Mucosa of descending colon (tissue), 3 donors: ENCODE measurements at regions not wholly inside any gene's neighbourhood (a gene's known extent, or its start where the extent isn't known, plus 50 kb on each side); places are given as distances from the start of the nearest gene placed in this dataset.
"Not testable (repeated sequence)": the region's sequence is repeated elsewhere in the genome, so short reads cannot be mapped to it uniquely, and the experiment has no call there.

ENCODE experiments used
- ATAC-seq: fragments of 200-7000 bp; cut with Tn5 transposase; one replicate; pipeline ENCODE4 v1.9.1; 2020; ENCODE audit warnings: mild to moderate bottlenecking, moderate library complexity
- DNase-seq, 3 donors: peaks; one replicate each; pipeline ENCODE4 v3.0.0-alpha.2; 2020
- H3K36me3 ChIP-seq: fragments of 200-600 bp; one replicate; pipeline ENCODE4 v1.8.0; 2021; ENCODE audit warnings: low read depth, mild to moderate bottlenecking
- H3K4me1 ChIP-seq: fragments of 200-600 bp; one replicate; pipeline ENCODE4 v1.8.0; 2021; ENCODE audit warnings: low read depth, mild to moderate bottlenecking
- H3K4me3 ChIP-seq: fragments of 200-600 bp; one replicate; pipeline ENCODE4 v1.8.0; 2021; ENCODE audit warnings: mild to moderate bottlenecking
- H3K9me3 ChIP-seq: fragments of 200-600 bp; one replicate; pipeline ENCODE4 v1.8.0; 2021; ENCODE audit warnings: mild to moderate bottlenecking
- CTCF ChIP-seq: fragments of 200-600 bp; IDR thresholded peaks from one replicate; pipeline ENCODE4 v1.8.0; 2022; ENCODE audit warnings: antibody characterized with exemption, mild to moderate bottlenecking
- intact Hi-C, 2 donors: fragments of 100-400 bp; cut with DNase I in 1 of 2; cut with micrococcal nuclease in 1 of 2; formaldehyde crosslinking; loops; one replicate each; pipeline versions ENCODE4 v1.11.0 to v1.11.1; 2022; cut with DNase I, micrococcal nuclease
- donor health status: DM: no; HTN: no; CAD: no; lungs with moderate emphysema.
- donor health status: DM: no; HTN: no; CAD: no.
- donor health status: DM: no; HTN: yes; CAD: no.

- no peak for TF ChIP-seq CTCF
- DNase-seq (no peak), ATAC-seq (no peak)
- Histone ChIP-seq H3K4me3 (no peak overlapping the region), H3K9me3 (no peaks in the 10 kb centered on the region), H3K36me3 (no peaks in the 10 kb centered on the region), H3K4me1 (no peaks in the 10 kb centered on the region)
- intact Hi-C loops: no loop called here
Measured at GRCh38 chrX:151085207-151085606, 91.2 kb upstream of the GPR50 start.

- no peak for ATAC-seq
- no peak for DNase-seq
- intact Hi-C loops: no loop called here
Measured at GRCh38 chrX:151088221-151088620, 88.2 kb upstream of the GPR50 start.

GRCh38 chrX:151099001-151099400 is 77.4 kb upstream of the GPR50 start:
- no peaks in the 10 kb centered on the region for H3K36me3 ChIP-seq
- intact Hi-C loops: no loop called here
- H3K4me3 ChIP-seq: no peak overlapping the region
- TF ChIP-seq CTCF: no peak
- no peaks in the 10 kb centered on the region for H3K4me1 ChIP-seq
- DNase-seq (peak in 1 of 3 donors; percentile 16), ATAC-seq (peak; percentile 22)
- H3K9me3 ChIP-seq: no peaks in the 10 kb centered on the region

More at GRCh38 chrX:151088221-151088620, 88.2 kb upstream of the GPR50 start:
- Histone ChIP-seq H3K9me3 (no peaks in the 10 kb centered on the region), H3K4me1 (no peaks in the 10 kb centered on the region), H3K4me3 (no peak overlapping the region), H3K36me3 (no peaks in the 10 kb centered on the region)
- no peak for TF ChIP-seq CTCF

DNA sequence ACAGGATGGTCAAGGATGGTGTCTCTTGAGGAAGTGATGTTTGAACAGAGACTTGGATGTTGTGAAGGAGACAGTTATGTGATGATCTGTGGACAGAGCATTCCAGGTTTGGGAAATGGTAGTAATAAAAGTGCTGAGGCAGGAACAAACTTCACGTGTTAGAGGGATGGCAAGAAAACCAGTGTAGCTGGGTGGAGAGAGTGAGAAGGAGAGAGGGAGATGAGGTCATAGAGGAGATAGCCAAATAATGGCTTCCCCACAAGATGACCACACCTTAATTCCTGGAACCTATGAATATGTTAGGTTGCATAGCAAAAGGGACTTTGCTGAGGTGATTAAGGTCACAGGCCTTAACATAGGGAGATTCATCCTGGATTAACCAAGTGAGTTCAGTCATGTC is 75.6 kb upstream of the GPR50 start:
- no peaks in the 10 kb centered on the region for H3K9me3 ChIP-seq
- ATAC-seq (no peak), DNase-seq (no peak)
- H3K4me3 ChIP-seq: no peak overlapping the region
- H3K4me1 ChIP-seq: no peaks in the 10 kb centered on the region
- no peak for TF ChIP-seq CTCF
- H3K36me3 ChIP-seq: no peaks in the 10 kb centered on the region
- intact Hi-C loops: no loop called here

DNA sequence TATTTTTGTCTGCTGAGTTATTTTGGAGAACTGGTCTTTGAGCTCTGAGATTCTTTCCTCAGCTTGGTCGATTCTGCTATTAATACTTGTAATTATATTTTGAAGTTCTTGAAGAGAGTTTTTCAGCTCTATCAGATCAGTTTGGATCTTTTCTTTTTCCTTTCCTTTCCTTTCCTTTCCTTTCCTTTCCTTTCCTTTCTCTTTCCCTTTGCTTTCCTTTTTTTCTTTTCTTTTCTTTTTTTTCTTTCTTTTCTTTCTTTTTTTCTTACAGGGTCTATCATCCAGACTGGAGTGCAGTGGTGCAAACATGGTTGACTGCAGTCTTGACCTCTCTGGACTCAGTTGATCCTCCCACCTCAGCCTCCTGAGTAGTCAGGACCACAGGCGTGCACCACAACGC is 63.2 kb upstream of the GPR50 start:
- H3K4me3 ChIP-seq, intact Hi-C loops, DNase-seq, H3K9me3 ChIP-seq, H3K4me1 ChIP-seq, H3K36me3 ChIP-seq, ATAC-seq: not testable (repeated sequence)
